IPS-NIHi7 (cell line): ENCODE measurements at regions not wholly inside any gene's neighbourhood (a gene's known extent, or its start where the extent isn't known, plus 50 kb on each side); places are given as distances from the start of the nearest gene placed in this dataset.

ENCODE experiments used
- DNase-seq: peaks from one replicate; pipeline ENCODE4 v3.0.0; 2012; ENCODE audit warnings: mixed read lengths; ENCODE audit errors: extremely low spot score

DNA sequence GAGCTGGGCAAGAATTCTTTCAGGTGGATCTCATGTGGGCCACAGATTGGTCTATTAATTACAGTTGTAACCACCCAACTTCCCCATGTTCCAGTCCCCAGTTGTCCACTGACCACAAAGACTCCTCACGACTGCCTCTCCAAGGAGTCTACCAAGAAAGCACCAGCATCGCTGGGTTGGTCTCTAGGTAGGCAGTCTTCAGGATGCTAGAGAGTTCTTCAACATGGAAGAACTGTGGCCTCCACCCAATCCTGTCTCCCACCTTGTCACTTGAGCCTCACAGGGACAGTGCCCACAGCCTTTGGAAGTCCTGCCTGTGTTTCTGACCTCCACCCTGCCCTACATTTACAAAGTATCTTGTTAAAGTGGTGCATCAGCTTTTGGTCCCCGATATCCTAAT lies 184.7 kb upstream of the FN1 start:
- DNase-seq = no peak

DNA sequence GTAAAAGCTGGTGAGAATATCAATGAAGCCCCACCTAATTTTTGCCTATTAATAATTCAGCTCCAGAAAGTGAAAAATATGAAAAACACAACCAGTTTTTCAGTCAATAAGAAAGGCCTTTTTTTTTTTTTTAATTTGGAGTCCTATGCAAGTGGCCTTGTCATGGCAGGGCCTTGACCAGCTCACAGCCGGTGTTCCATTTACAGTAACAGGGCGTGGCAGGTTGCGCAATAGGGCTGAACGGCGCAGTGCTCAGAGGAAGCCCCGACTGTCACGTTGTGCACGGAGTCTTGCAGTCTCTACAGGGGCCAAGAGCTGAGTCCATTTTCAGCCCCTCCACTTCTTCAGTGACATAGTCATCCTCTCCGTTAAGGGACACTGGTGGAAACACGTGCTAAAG lies 184.1 kb upstream of the FN1 start:
- no peak for DNase-seq

DNA sequence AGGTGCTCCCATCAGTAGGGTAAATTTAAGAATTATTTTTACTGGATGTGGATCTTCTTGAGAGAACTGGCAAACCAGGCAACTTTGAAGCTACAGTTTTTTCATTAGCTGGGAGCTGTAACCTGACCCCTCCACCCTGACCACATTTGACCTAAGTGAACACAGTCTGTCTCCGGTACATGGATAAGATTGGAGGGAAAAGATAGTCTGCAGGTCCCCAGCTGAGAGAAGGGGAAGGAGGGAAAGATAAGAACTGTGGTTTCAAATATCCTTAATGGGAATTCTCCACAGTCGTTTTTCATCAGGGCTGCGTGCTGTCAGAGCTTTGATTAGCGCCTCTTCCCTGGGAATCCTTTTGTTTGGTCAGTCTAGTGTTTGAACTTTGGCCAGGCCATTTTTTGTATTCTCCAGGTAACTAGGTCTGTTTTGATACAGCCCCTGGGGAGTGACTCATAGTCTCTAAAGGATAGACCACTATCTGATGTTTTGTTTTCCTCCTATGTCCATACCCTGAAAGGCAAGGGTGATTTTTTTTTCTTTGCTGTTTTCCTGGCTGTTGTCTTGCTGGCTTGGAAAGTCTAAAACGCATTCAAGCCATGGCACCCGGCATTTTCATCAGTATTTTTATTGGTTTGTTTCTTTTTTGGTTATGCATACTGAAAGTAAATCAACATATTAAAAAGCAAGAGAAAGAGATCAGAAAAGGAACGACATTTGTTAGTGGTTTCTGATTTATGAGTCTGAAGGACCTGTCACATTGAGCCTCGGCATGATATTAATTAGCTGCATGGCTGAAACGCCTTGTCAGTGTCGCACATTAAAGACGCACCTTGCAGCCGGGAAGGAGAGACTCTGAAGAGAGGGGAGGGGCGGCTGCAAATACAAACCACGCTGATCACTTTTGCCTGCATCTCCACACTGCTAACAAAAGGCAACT lies 183.4 kb upstream of the FN1 start:
- peak; percentile 58 for DNase-seq

DNA sequence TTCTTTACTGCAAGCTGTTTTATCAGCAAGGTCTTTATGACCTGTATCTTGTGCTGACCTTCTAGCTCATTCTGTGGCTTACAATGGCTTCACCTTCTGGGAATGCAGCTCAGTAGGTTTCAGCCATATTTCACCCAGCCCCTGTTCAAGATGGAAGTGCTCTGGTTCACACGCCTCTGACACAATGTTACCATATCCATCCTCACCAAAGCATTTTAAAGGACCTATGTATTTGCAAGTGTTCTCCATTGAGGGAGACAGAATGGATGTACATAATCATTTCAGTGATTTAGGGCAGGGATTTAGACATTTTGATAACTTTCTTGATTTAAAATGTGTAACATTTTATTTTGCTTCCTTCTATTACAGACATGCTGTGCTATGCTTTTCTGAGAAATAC lies 182.3 kb upstream of the FN1 start:
- DNase-seq = no peak

DNA sequence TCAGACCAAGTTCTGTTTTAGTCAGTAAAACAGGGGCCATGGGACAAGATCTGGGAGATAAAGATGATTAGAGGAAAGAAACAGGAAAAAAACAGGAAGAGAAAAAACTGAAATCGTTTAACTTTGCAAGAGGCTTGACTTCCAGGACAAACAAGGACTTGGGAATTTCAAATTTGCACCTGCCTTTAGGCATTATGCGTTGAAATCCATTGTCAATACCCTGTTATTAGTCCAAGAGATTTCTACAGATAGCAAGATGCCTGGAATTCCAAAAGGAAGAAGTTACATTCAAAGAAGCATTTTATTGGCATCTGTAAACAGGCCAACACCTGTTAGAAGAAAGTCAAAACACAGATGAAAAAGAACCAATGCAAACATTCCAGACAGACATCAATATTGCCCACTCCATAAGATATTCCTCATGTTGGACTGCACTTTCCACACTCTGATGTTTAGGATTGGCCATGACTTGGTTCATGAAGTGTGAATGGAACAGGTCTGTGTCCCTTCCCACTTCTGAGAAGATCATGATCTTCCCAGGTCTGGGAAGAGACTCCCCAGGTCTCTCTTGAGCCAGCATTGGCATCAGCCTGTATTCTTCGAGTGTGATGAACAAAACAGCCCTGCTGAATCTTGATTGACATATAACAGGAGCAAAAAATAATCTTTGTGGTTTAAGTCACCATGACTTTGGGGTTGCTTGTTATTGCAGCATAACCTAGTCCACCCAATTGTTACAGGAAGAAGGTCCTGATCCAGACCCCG lies 181.4 kb upstream of the FN1 start:
- no peak for DNase-seq

DNA sequence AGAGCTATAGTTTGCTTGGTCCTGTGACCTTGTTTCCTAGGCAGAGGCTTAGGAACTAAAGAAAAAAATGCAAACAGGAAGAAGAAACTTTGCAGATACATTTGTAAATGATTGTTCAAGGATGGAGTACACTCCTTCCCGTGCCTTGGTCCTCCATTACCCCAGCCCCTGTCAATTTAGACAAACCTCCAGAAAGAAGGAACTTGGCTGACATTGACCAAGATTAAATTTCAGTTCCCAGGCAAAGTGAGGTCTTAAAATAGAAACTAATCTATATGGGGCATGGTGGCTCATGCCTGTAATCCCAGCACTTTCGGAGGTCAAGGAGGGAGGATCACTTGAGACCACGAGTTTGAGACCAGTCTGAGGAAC lies 179.9 kb upstream of the FN1 start:
- no peak for DNase-seq

DNA sequence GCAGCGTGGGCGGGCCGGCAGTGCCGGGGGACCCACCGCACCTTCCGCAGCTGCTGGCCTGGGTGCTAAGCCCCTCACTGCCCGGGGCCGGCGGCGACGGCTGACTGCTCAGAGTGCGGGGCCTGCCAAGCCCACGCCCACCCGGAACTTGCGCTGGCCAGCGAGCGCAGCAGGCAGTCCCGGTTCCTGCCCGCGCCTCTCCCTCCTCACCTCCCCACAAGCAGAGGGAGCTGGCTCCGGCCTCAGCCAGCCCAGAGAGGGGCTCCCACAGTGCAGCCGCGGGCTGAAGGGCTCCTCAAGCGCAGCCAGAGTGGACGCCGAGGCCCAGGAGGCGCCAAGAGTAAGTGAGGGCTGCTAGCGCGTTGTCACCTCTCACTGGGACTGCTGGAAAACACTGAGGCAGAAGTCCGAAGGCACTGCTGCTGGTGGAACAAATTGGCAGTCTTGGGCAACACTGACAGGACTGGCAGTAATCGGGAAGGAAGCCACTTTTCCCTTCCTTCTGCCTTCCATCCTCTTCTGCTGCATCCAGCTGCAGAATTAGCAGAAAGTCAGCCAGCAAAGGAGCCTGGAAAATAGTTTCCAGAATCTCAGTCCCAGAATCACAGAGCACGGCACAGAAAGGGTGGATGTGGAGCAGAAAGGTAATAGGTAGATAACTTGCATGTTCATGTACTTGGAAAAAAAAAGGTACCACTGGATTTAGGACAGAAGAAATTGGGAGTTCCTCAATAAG lies 179.4 kb upstream of the FN1 start:
- DNase-seq = no peak

DNA sequence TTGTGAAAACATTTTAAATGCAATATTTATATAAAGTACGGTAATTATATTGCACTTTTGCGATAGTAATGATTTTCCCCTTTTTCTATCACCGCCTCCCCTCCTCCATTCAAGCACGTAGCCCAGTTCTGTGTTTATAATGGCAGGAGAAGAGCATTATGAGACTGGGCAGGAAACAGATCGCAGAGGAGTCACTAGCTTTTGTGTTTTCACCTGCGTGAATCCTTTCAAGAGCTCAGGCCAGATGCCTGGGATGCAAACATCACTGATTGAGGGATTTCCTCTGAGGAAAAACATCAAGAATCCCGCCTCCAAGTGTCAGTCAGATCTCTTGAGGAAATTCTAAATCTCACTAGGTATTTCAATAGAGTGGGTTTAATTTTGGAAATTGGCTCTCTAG lies 178.4 kb upstream of the FN1 start:
- DNase-seq = no peak

DNA sequence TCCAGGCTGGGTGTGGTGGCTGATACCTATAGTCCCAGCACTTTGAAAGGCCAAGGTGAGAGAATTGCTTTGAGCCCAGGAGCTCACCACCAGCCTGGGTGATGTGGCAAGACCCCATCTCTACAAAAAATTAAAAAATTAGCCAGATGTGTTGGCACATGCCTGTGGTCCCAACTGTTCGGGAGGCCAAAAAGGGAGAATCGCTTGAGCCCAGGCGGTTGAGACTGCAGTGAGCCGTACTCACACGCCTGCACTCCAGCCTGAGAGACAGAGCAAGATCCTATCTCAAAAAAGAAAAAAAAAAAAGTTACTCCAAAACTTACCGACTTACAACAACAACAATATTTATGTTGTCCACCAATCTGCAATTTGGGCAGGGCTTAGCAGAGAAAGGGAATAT lies 178.0 kb upstream of the FN1 start:
- DNase-seq = no peak

DNA sequence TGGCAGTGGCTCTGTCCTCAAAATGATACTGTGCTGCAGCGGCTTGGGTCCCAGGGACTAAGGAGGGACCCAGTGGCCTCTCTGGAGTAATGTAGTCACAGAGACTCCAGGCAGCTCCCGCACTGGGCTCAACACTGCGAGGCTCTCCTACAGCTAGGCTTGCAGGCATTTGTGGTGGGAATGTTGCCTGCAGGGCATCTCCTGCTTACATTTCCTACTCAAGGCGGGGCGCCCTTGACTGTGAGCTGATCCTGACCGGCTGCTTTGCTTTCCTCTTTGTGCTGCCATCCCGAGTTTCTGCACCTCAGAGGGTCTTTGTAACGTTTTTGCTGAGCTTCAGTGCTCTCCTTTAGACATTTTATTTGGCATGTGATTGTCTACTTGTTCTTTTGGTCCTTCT lies 177.4 kb upstream of the FN1 start:
- DNase-seq = peak; percentile 46

DNA sequence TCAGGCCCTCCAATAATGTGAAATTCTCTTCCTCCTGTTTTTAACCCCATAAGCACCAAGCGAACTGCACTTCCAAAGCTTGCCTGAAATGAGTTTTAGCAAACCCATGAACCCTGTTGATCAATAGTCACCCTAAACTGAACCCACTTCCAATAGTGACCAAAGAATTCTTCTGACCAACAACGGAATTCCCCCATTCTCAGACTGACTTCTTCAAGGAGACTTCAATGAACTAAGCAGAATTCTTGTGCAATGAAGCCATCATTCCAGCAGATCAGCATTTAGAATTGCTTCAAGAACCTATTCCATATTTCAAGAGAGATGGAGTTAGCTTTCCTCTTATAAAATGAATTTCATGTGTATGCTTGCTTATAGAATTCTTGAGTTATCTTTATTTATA lies 176.9 kb upstream of the FN1 start:
- no peak for DNase-seq

DNA sequence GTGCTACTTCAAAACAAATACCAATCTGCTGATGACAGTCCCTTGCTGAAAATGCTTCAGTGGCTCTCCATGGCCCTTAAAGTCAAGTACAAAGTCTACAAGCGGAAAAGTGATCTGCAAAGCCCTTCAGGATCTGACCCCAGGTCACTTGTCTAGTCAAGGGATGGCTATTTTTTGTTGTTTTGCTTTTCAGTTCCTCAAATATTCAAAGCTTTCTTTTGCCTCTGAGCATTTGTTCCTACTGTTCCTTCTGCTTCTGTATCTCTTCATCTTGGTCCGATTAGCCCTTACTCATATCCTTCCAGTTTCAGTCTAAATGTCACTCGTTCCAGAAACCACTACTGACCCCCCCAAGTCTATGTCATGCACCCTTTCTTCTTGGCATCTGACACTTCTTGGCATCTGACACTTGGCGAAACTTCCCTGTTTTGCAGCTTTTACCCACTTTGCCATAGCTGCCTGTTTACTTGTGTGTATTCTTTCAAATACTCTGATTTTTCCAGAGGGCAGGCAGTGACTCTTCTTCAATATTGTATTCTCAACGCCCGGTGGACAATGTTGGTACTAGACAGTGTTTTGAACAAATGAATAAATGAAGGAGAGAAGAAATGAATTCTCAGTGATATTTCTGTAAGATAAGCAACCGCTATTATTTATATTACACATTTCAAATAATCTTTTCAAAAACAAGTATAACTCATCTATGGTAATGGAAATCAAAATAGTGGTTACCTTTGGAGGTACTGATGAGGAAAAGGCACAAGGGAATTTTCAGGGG lies 175.9 kb upstream of the FN1 start:
- no peak for DNase-seq

DNA sequence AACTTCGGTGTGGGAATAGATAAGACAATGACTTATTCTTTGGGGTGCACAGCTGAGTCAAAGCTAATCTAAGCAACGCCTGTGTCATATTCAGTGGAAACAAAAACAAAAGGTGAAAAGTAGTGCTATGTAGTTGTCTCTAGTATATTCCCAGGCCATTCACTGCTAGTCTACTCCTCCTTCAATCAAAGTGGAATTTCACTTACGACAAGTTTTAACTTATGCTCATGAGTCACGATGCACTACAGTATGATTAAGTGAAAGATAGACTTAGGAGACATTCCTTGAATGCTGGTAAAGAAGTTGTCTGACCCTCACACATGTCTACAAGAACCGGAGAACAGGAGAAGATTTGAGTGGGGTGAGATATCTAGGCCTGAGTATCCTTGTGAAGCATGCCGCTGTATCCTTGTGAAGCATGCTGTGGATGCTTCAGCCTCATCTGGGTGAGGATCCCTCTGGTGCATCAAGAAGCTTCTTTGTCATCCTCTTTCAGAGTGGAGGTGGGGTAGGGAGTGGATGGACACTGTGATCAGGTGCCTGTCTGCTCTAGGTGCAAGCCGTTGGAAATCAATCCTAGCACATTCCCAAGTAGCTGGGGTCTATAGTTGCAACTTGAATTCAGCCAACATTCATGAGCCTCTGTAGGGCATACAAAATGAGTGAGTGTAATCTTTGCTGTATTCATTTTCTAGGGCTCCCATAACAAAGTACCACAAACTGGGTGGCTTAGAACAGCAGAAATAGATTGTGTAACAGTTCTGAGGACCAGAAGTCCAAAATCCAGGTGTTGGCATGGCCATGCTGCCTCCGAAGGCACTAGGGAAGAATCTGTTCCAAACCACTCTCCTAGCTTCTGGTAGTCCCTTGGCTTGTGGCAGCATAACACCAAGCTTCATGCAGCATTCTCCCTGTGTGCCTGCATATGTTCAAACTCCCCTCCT lies 173.5 kb upstream of the FN1 start:
- no peak for DNase-seq

DNA sequence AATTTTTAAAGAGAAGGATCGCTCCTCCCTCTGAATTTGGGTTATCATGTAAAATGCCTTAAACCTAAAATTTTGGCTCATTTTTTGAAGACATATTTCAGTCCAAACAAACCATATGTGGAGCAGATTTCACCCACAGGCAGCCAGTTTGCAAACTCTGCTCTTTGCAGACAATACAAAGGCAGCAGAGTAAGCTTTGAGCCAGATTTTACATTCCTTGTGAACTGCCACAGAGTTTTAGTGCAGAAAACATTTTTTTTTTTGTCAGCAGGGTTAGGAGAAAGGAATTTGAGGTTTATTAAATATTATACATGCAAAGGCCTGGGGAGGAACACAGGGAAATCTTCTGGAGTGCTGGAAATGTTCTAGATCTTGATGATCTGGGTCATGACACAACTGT lies 171.9 kb upstream of the FN1 start:
- no peak for DNase-seq

DNA sequence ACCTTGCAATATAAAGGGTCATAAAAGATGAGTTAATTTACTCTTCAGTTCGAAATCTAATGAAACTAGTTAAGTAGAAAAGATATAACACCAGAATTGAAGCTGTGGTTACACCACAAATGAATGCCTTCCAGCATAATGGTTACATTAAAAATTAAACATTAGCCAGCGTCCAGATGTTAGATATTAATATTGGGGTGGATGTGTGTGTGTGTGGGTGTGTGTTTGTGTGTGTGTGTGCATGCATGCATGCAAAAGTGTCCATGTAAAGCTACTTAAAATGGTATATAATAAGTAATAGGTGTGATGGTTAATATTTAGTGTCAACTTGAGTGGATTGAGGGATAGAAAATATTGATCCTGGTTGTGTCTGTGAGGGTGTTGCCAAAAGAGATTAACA lies 170.4 kb upstream of the FN1 start:
- DNase-seq = no peak

DNA sequence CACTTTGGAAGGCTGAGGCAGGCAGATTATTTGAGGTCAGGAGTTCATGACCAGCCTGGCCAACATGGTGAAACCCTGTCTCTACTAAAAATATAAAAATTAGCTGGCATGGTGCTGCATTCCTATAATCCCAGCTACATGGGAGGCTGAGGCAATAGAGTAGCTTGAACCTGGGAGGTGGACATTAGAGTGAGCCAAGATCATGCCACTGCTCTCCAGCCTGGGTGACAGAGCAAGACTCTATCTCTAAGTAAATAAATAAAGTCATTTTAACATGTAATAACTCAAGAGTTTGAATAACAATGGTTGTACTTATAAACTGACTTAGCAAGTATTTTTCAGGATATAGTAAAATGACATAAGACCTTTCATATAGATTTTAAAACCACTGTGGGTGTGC lies 169.3 kb upstream of the FN1 start:
- DNase-seq = no peak

DNA sequence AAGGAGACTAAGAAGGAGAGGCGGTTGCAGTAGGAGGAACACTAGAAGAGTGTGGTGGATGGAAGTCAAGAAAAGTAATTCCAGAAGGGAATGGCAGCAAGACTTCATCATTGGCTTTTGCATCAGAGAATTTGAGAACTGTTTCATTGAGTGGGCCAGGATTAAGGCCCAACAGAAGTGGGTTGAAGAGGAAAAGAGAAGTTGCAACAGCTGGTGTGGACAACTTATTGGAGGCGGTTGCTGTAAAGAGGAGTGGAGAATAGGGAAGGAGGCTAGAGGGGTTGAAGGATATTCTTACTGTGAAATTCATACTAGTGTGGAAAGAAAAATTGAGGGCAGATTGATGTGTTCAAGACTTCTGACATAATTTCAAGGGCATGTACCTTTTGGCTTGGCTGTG lies 168.7 kb upstream of the FN1 start:
- no peak for DNase-seq

DNA sequence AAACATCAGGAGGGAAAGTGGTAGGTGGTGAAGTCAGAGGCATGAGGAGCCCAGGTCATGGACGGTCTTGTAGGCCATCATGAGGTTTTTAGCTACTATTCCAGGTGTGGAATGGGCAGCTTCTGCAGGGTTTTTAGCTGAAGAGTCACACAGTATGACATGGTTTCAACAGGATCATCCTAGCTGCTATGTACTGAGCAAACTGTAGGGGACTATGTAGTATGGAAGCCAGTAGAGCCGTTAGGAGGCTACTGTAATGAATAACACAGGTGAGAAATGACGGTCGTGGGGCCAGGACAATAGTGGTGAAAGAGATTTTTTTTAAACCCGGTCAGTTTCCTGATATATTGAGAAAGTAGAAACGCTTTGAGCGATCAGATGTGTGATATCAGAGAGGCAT lies 167.6 kb upstream of the FN1 start:
- no peak for DNase-seq

DNA sequence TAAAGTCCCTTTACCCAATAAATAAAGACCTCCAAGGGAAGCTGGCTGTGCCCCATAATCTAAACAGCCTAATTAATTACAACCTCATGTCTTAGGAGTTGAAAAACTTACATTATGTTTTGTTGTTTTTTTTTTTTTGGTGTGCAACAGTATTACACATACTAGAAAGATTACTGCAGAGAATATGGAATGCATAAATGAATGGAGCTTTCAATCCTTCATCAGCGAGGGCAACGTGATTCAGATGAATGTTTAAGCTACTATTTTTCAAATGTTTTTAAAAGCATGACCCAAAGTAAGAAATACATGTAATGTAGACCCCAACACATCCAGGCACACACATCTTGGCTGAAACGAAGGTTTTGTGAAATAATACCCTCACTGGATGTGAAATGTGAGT lies 167.1 kb upstream of the FN1 start:
- DNase-seq = no peak

DNA sequence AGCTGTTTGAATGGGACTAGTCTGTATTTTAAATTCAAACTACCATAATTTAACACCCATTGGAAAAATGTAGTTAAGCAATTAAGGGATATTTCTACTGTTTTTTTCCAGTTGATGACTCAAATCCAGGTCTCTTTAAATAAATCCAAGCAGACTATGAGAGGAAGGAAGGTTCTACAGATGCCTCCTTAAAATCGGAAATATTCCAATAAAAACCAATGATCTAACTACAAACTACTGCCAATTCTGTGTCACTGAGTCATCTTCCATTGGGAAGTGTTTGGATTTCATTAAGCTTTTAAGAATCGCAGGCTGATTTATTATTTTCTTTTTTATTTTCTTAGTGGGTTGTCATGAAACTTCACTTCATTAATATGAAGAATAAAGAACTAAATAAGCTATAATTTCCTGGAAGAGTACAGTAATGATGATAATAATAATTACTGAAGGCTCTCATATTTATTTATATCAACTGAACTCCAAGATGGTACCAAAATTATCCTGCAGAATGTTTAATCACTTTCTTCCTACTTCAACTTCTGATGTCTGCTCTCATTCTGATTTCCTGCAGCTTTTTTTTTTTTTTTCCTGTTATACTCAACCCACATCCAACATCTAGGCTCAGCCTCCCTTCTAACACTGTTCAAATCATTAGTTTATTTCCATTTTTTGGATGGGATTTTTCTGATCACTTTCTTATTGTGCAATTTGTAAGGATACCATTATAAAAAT lies 166.3 kb upstream of the FN1 start:
- no peak for DNase-seq
